Stimulated activated CD4-positive, alpha-beta T cell treated with anti-CD3 and anti-CD28 coated beads, Interleukin-4, amount 100 ng/mL, for 4 hours (primary cell): ENCODE measurements at regions not wholly inside any gene's neighbourhood (a gene's known extent, or its start where the extent isn't known, plus 50 kb on each side); places are given as distances from the start of the nearest gene placed in this dataset.

ENCODE experiments used
- DNase-seq, 2 experiments: peaks; one replicate each; pipeline ENCODE4 v3.0.0-alpha.2; 2020

- no peak for DNase-seq
These were observed 236.5 kb downstream of the C16orf95 start for GRCh38 chr16:87080571-87081167.

DNA sequence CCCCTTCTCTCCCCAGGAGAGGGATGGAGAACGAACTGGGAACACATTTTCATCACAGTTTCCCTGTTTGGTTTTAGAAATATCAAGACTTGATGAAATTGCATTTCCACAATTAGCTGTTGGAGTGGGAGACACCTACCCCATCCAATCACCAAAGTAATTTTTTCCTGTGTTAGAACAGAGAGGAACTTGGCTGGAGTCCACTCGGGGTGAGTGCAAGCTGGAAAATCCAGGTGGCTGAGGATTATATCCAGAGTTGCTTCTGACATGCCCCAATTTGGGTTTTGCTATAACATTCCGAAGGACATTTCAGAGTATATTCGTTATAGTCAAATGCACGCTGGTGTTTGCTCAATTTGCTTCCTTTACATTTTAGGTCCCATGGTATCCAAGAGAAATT is 231.8 kb downstream of the C16orf95 start:
- no peak for DNase-seq

DNA sequence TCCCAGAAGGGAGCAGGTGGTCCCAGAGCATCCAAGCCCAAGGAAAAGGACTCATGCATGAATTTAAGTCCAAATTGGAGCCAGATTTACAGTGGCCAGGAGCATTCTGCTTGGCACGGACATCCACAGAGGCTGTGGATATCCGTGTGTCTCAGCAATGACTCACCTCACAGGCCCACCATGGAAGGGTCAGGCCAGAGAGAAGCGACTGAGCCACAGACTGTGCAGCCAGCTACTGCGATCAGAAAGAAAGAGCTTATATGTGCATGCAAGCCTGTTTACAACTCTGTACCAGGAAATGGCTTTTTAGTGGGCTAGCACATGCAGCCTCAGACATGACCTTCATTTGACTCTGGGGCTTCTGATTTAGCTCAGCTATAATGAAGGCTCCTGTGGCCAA is 231.0 kb downstream of the C16orf95 start:
- no peak for DNase-seq

DNA sequence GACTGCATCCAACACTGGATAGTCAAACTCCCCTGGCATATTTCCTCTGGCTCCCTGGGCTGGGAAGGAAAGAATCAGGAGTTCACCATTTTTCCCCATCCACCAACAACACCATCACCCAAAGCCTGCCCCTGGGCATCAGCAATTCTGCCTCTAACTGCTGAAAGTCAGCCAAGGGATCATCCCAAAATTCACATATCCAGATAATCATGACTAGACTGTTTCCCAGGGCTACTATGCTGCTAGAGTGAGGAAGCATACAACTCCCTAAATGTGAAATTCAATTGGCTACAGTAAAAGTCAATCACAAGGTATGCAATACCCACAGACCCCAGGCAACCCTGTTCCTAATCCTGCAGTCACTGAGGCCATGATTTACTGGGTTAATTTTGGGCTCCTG is 230.6 kb downstream of the C16orf95 start:
- no peak for DNase-seq

GRCh38 chr16:87092958-87093357 is 224.2 kb downstream of the C16orf95 start:
- no peak for DNase-seq

DNA sequence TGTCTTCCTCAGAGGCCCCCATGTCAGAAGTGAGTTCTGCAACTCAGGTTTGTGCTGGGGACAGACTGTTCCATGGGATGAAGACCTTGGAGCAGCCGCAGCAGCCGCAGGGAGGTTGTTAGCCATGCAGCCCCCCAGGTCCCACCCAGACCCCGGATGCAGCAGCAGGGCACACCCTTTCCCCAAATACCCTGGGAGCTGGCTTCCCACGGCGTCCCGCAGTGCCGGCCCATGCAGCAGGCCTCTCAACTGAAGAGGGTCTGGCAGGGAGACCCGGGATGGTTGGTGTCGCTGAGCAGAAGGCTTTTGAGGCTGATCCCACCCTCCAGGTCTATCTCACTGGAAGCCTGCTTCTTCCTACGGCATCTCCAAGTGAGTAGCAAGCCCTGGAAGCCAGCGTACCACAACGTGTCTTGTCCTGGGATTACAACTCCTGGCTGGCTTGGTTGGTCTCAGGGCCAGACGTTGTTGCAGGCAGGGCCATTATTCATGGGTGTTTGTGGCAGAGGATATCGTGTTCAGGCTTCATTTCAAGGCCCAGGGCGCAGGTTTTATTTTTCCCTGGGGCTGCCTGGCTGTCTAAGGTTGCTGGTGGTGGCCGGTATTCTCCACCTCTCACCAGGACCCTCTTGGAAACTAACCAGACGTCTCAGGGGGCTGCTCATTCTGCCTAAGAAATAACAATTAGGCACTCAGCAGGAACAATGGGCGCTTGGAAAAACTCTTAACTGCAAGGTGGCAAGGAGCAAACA is 223.2 kb downstream of the C16orf95 start:
- DNase-seq, result no peak

- DNase-seq, result no peak
These were observed 222.7 kb downstream of the C16orf95 start for GRCh38 chr16:87094556-87094865.

GRCh38 chr16:87095271-87095670 is 221.9 kb downstream of the C16orf95 start:
- DNase-seq, result no peak

DNA sequence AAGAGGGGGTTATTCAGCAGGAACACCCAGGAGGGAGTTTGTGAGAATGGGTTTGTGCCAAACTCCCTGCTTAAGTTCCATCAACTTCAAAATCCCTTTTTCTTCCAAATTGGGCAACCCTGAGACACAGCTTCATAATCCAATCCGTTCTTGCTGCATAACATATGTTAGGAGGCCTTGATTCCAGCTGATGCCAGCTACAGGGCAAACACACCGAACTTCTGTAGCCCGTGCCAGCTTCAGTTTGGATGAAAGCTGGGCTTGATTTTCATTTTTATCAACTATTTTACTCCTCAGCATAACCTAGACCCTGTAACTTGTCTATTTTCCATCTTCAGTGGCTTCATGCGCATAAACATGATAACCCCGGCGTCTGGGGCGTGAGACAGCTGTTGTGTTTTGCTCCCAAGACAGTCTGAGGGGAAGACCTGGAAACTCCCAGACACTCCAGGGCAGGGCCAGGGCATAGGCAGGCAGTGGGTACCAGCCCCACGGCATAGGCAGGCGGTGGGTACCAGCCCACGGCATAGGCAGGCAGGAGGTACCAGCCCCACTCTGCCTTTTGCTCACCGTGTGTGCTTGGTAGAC is 220.4 kb downstream of the C16orf95 start:
- no peak for DNase-seq

DNA sequence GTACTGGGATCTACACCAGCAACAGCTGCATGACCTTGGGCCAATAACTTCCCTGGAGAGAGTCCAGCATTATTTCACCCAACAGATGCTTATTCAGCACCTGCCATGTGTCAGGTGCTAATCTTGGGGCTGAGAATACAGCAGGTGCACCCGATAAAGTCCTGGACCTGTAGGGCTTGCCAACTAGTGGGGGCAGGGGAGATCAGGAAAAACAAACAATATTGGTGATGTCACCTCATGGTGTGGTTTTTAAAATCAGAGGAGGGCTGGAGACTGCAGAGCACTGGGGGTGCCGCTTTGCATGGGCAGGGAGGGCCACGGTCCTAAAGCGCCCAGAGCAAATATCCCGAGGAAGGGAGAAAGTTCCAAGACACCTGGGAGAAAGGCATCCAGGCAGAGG is 218.8 kb downstream of the C16orf95 start:
- DNase-seq, result no peak

- no peak for DNase-seq
These were observed 218.0 kb downstream of the C16orf95 start for GRCh38 chr16:87098976-87099720.

DNA sequence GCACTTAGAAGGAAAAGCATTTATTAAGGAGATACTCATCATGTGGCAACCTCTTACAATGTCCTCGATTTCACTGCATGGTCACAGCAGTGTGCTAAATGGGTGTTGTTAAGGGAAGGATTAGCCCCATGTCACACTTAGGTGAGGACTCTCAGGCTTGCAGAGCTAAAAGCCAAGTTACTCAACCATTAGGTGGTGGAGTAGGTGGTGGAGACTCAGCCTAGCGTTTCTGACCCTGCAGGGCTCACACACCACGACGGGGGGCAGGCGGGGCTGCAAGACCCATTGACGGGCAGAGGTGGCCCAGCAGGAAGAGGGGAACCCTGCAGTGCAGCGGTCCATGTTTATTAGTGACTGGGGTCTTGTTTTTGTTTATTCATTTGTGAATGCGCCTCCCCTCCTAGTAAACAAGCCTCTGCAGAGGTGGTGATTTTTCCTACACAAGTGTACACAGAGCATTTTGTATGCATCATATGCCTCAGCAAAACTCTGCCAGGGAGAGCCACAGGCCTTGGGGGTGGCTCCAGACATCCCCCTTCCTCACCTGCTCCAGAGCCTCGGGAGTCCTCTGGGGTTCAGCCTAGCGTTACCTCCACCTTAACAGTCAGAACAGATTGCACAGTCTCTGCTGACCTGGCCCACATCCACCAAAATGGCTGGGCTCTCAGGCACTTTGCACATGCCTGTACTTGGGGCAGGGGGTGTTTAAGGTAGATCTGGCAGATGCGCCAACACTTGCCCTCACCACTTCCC is 216.7 kb downstream of the C16orf95 start:
- DNase-seq, result no peak

GRCh38 chr16:87101903-87102302 is 215.3 kb downstream of the C16orf95 start:
- no peak for DNase-seq

DNA sequence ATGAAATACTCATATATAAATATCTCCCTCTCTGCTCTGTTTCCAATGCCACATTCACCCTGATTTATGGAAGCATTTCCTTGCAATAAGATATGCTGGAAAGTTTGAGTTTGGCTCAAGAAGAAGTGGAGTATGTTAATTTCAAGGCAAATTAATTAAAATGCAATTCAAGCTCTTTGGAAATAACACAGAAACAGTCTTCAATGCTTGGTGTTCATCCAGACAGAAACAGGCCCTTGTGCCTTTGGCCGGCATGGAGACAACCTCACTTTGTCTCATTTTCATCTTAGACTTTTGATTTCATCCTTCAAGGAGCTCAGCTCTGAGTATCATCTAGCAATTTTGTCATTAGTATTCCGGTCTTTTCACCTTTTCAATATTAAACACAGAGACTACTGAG is 210.0 kb downstream of the C16orf95 start:
- no peak for DNase-seq

- no peak for DNase-seq
These were observed 208.9 kb downstream of the C16orf95 start for GRCh38 chr16:87108278-87108677.

GRCh38 chr16:87108941-87109340 is 208.3 kb downstream of the C16orf95 start:
- no peak for DNase-seq

GRCh38 chr16:87114832-87115231 is 202.4 kb downstream of the C16orf95 start:
- no peak for DNase-seq

GRCh38 chr16:87115646-87116045 is 201.5 kb downstream of the C16orf95 start:
- no peak for DNase-seq

- no peak for DNase-seq
These were observed 199.3 kb downstream of the C16orf95 start for GRCh38 chr16:87117936-87118335.

GRCh38 chr16:87119168-87119567 is 198.0 kb downstream of the C16orf95 start:
- DNase-seq, result no peak

- no peak for DNase-seq
These were observed 197.4 kb downstream of the C16orf95 start for GRCh38 chr16:87119748-87120147.

DNA sequence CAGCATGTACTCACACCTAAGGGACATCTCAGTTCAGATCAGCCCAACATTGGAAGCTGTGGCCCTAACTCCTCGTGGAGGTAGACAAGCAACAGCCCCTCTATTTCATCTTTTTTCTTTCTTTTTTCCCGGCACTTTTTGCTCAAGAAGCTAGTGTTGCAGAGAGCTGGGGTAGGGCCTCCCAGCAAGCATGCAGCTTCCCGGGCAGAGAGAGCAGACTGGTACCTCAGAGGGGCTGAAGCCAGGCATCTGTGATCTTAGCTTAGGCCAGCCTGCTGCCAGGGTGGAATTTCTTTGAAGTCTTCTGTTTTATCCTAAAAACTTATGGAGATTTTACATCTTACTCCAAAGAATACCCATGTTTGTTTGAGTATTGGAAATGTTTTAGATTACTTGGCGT is 195.4 kb downstream of the C16orf95 start:
- DNase-seq, result no peak

GRCh38 chr16:87123356-87124001 is 193.7 kb downstream of the C16orf95 start:
- DNase-seq, result no peak
